ENCODE measurements at regions not wholly inside any gene's neighbourhood (a gene's known extent, or its start where the extent isn't known, plus 50 kb on each side); places are given as distances from the start of the nearest gene placed in this dataset.

DNA sequence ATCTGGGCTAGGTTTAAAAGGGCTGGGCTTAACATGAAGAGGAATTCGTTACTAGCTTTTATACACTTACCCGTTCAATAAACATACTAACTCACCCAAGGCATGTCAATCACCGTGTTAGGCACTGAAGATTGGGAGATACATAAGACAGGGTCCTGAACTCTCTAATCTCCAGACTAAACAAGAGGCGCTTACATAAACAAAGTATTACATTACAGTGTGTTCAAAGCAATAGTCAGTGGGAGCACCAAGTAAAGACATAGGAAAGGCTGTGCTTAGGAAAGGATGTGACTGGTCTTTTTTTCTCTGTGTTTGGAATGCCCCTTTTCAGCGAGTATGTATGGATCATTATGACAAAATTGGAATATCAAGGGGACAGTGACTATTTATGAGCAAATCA lies 203.6 kb upstream of the ADRA1B start:
- TF ChIP-seq, protein P1, sequence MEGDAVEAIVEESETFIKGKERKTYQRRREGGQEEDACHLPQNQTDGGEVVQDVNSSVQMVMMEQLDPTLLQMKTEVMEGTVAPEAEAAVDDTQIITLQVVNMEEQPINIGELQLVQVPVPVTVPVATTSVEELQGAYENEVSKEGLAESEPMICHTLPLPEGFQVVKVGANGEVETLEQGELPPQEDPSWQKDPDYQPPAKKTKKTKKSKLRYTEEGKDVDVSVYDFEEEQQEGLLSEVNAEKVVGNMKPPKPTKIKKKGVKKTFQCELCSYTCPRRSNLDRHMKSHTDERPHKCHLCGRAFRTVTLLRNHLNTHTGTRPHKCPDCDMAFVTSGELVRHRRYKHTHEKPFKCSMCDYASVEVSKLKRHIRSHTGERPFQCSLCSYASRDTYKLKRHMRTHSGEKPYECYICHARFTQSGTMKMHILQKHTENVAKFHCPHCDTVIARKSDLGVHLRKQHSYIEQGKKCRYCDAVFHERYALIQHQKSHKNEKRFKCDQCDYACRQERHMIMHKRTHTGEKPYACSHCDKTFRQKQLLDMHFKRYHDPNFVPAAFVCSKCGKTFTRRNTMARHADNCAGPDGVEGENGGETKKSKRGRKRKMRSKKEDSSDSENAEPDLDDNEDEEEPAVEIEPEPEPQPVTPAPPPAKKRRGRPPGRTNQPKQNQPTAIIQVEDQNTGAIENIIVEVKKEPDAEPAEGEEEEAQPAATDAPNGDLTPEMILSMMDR (IDR thresholded peaks at IDR 0.05), result no peak

DNA sequence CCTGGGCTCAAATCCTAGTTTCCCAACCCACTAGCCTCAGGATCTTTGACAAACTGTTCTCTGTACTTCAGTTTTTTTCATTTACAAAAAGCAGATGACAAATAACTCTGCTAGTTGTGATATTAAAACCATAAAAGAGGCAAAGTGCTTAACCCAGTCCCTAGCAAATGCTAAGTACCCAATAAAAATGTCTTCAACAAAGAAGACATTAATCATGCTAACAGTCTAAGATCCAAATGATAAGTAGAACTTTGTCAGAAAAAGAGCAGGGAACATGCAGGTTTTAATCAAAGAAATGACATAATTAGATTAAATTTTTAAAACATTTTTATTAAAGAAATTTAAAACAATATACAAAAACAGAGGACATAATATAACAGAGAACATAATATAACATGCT lies 203.0 kb upstream of the ADRA1B start:
- TF ChIP-seq, protein P1 (IDR thresholded peaks at IDR 0.05), result no peak

DNA sequence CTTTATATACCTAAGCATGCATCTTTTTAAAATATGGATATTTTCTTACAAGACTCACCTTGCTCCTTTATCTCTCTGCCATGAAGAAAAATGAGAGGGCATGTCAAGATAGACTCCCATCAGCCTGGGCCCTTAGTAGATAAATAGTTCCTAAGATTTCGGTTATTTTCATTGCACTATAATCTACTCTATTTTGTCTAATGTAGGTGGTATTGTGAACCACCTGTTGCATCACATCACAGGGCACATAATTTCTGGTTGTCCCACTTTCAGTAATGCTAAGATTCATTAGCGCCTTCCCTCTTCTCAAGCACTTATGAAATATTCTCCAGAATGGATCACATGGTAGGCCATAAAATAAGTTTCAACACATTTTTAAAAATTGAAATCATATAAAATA lies 202.5 kb upstream of the ADRA1B start:
- TF ChIP-seq, protein P1 (IDR thresholded peaks at IDR 0.05), result no peak

DNA sequence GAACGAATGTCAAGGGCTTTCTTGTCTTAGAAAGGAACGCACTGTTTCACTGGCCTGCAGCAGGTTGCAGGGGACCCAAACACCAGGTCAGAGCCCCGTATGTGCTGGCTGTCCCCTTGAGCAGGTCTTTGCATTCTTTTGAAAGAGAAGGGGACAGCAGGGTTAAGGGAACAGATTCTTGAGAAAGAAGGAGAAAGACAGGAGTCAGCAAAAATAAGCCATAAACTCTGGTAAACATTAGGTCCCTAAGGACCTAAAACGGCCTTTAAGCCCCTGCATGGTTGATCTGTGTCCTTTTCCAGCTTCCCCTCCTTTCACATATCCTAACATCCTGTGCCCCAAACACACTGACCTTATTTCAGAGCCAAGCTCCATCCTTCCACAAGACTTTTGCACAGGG lies 190.8 kb upstream of the ADRA1B start:
- TF ChIP-seq, protein P1 (IDR thresholded peaks at IDR 0.05), result no peak

DNA sequence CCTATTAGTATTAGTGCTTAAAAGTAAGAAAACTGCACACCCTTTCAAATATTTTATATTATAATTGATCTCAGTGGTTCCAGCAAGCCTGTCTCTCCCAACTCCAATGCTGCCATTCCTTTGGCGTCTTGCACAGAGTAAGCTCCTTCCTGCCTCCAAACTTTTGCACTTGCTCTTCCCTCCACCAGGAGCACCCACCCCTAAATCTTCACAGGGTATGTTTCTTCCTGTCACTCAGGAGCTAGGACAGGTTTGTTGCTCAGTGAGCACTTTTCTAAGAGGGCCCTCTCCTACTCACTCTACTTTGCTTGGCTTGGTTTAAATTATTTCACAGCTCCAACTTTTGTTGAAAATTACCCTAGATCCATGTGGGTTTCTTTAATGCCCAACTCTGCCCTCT lies 189.1 kb upstream of the ADRA1B start:
- TF ChIP-seq, protein P1 (IDR thresholded peaks at IDR 0.05), result no peak

DNA sequence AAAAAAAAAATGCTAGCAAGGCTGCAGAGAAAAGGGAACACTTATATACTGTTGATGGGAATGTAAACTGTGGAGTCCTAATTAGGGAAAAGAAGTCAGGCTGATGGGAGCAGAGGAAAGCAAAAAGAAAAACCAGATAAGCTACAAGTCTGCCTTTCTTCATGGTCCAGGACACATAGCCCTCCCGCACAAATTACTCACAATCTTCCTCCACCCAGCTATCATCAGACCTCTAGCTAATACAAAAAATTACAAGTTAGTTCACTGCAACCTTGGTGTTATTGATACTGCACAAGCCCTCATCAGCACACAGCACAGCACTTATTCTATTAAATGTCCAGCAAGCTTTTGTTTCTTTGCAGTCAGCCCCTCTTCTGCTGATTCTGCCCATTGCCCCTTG lies 186.0 kb upstream of the ADRA1B start:
- TF ChIP-seq, protein P1 (IDR thresholded peaks at IDR 0.05), result no peak

DNA sequence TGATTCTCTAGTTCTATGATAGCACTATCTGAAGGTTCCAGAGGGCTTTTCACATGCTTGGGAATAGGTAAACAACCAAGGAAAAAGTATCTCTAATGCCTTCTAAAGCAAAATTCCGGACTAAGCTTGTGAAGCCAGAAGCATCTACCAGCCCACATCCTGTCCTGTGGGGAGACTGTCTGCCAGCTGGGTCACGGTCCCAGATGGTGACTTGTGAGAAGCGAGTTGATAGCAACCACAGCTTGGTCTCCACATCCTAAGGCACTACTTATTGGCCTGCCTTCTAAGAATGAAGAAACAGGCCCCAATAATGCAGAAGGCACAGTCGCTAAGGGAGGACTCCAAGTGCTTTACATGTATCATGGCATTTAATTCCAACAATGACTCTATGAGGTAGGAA lies 184.1 kb upstream of the ADRA1B start:
- TF ChIP-seq, protein P1 (IDR thresholded peaks at IDR 0.05), result no peak

DNA sequence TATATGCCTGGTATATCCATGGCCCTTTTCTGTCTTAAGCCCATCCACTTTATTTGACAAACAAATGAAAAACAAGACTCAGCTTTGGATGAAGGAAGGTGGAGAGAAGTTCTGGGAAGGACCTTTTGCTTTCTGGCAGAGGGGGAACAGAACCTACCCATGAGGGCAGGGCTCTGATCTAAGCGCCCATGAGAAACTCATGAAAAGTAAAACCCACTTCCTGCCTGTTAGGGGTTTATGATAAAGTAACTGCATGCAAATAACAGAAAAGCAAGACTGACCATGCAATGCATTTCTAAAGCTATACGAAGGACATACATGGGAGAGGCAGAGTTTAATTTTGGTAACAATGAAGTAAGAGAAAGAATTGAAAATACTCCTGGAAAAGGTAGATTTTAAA lies 181.9 kb upstream of the ADRA1B start:
- TF ChIP-seq, protein P1 (IDR thresholded peaks at IDR 0.05), result no peak

All from LNCAP (cell line).